ENCODE measurements at regions not wholly inside any gene's neighbourhood (a gene's known extent, or its start where the extent isn't known, plus 50 kb on each side); places are given as distances from the start of the nearest gene placed in this dataset.

- no peak for TF ChIP-seq CTCF (IDR thresholded peaks at IDR 0.05)
- no peak for TF ChIP-seq POLR2A (IDR thresholded peaks at IDR 0.05)
Observed at GRCh38 chr6:63471654-63472053, 100.6 kb upstream of the LOC128125822 start.
